ENCODE measurements at regions not wholly inside any gene's neighbourhood (a gene's known extent, or its start where the extent isn't known, plus 50 kb on each side); places are given as distances from the start of the nearest gene placed in this dataset.

DNA sequence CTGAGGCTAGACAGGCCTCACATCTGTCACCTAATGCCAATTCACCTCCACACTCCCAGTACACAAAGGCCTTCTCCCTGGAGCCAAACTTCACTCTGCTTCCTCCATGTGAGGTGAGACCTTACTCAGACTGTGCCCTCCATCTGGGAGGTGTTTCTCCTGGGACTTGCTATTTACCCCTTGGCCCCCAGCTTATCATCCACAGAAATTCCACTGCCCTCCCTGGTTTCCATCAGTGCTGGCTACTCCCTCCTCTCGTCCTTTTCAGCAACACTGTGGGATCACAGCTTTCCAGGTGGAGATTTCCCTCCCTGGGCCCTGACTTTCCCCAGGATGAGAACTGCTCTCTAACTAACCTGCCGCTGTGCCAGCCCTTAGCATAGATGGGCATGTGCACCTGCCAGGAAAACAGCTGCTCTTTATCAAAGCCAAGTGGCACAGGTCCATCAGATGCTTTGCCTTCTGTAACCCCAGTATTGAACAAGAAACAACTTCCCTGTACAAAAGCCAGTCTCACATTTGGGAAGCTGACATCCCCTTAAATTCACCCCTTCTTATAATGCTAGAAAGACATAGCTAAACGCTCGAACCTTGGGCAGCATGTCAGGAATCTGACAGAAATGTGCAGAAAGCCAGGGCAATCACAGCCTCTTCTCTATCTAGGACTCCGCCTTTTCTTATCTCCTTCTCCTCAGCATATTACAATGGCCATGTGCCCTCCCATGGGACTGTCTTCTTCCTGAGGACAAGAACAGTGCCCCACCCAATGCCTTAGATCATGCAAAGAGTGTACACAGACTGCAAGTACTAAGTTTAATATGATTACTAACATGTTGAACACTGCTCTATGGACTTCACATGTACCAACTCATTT lies 535.5 kb upstream of the ID2 start:
- 0 out of 2 replicates have a peak, but pooled peaks cover 12% of the 10 kb centered on the region for H3K27me3 ChIP-seq (ENCODE audit: insufficient read depth, low read length)
- H3K4me1 ChIP-seq (ENCODE audit: control insufficient read depth in 1 of 2, insufficient read depth in 2 of 2, low read length in 2 of 2) = peaks cover 0 to 7% of the 10 kb centered on the region in 2 experiments; a peak in 2 of 4 replicates
- H3K79me2 ChIP-seq (ENCODE audit: insufficient read depth, low read length) = no peaks in the 10 kb centered on the region
- H3K9me2 ChIP-seq (ENCODE audit: insufficient read depth) = no peaks in the 10 kb centered on the region
- ATAC-seq = no peak
- no peak overlapping the region for H3K27ac ChIP-seq (ENCODE audit: low read depth, low read length)
- intact Hi-C loops (cut with micrococcal nuclease) = no loop called here
- POLR2A ChIA-PET = no interaction called here
- TF ChIP-seq YY1 (IDR thresholded peaks at IDR 0.05; ENCODE audit: extremely low read depth, insufficient replicate concordance, low read depth, low read length) = no peak
- no peak for TF ChIP-seq POLR2A (IDR thresholded peaks at IDR 0.05; ENCODE audit: borderline replicate concordance, extremely low read depth, insufficient read depth, insufficient read length)
- no peak for TF ChIP-seq ELF1 (IDR thresholded peaks at IDR 0.05; ENCODE audit: borderline replicate concordance, low read depth)
- TF ChIP-seq ZNF274 (IDR thresholded peaks at IDR 0.05; ENCODE audit: low read depth, low read length) = no peak
- TF ChIP-seq EGR1 (IDR thresholded peaks at IDR 0.05; ENCODE audit: low read depth) = no peak
- TF ChIP-seq SRF (IDR thresholded peaks at IDR 0.05; ENCODE audit: low read depth) = no peak
- no peak for TF ChIP-seq CEBPB (IDR thresholded peaks at IDR 0.05; ENCODE audit: low read depth)
- H3K36me3 ChIP-seq (ENCODE audit: control insufficient read depth in 1 of 2, insufficient read depth in 2 of 2, low read length in 2 of 2) = no peaks in the 10 kb centered on the region
- no peak overlapping the region for H3K9ac ChIP-seq (ENCODE audit: low read length)
- H2AFZ ChIP-seq (ENCODE audit: low read depth, low read length, poor library complexity, severe bottlenecking) = no peak overlapping the region
- no peaks in the 10 kb centered on the region for H3K9me3 ChIP-seq (ENCODE audit: control insufficient read depth in 1 of 2, insufficient read depth in 1 of 2, low read depth in 1 of 2, low read length in 2 of 2)
- BruUV-seq (replicated peaks) = no TSS peak
- no peaks in the 10 kb centered on the region for H4K20me1 ChIP-seq (ENCODE audit: insufficient read depth)
- H3K4me2 ChIP-seq (ENCODE audit: low read length) = no peak overlapping the region
- no peak overlapping the region for H3K4me3 ChIP-seq (replicated peaks in 1 of 2; ENCODE audit: low read depth in 1 of 2, low read length in 2 of 2)
- RAD21 ChIA-PET (ENCODE audit: low non-redundant PET in 1 of 2, low total read pairs in 2 of 2, uncharacterized antibody in 2 of 2, unreplicated experiment in 2 of 2) = no interaction called here
- DNase-seq (ENCODE audit: low read depth, low spot score) = no peak
- CTCF ChIA-PET = no interaction called here

GRCh38 chr2:8148260-8149006 lies 533.4 kb upstream of the ID2 start:
- H2AFZ ChIP-seq (ENCODE audit: low read depth, low read length, poor library complexity, severe bottlenecking) = no peak overlapping the region
- no peak for ATAC-seq

More at GRCh38 chr2:8148260-8149006, 533.4 kb upstream of the ID2 start:
- Histone ChIP-seq H3K4me1 (ENCODE audit: control insufficient read depth in 1 of 2, insufficient read depth in 2 of 2, low read length in 2 of 2) (peaks cover 0 to 7% of the 10 kb centered on the region in 2 experiments; a peak in 2 of 4 replicates), H3K4me3 (replicated peaks in 1 of 2; ENCODE audit: low read depth in 1 of 2, low read length in 2 of 2) (no peak overlapping the region), H3K9ac (ENCODE audit: low read length) (no peak overlapping the region), H3K27me3 (ENCODE audit: insufficient read depth, low read length) (no peaks in the 10 kb centered on the region), H3K4me2 (ENCODE audit: low read length) (peak overlapping the region; percentile 14; the same call in 1 of the 2 replicates), H3K9me2 (ENCODE audit: insufficient read depth) (no peaks in the 10 kb centered on the region), H3K9me3 (ENCODE audit: control insufficient read depth in 1 of 2, insufficient read depth in 1 of 2, low read depth in 1 of 2, low read length in 2 of 2) (no peaks in the 10 kb centered on the region), H3K79me2 (ENCODE audit: insufficient read depth, low read length) (no peaks in the 10 kb centered on the region), H3K36me3 (ENCODE audit: control insufficient read depth in 1 of 2, insufficient read depth in 2 of 2, low read length in 2 of 2) (no peaks in the 10 kb centered on the region), H3K27ac (ENCODE audit: low read depth, low read length) (no peak overlapping the region), H4K20me1 (ENCODE audit: insufficient read depth) (no peaks in the 10 kb centered on the region)
- ChIA-PET POLR2A (no interaction called here), CTCF (no interaction called here), RAD21 (ENCODE audit: low non-redundant PET in 1 of 2, low total read pairs in 2 of 2, uncharacterized antibody in 2 of 2, unreplicated experiment in 2 of 2) (no interaction called here)
- intact Hi-C loops (cut with micrococcal nuclease) = no loop called here
- no peak for TF ChIP-seq POLR2AphosphoS5 (IDR thresholded peaks at IDR 0.05; ENCODE audit: low read depth, low read length)
- 0 out of 2 replicates have a peak, but pooled peaks have one; percentile 20 for TF ChIP-seq CBX3 (IDR thresholded peaks at IDR 0.05; ENCODE audit: low read depth)
- 0 out of 2 replicates have a peak, but pooled peaks have one; percentile 20 for TF ChIP-seq JUND (IDR thresholded peaks at IDR 0.05)
- peak; percentile 6 for DNase-seq (ENCODE audit: low read depth, low spot score)
- no TSS peak for BruUV-seq (replicated peaks)
